ENCODE measurements at regions not wholly inside any gene's neighbourhood (a gene's known extent, or its start where the extent isn't known, plus 50 kb on each side); places are given as distances from the start of the nearest gene placed in this dataset.
"Not testable (repeated sequence)": the region's sequence is repeated elsewhere in the genome, so short reads cannot be mapped to it uniquely, and the experiment has no call there.

DNA sequence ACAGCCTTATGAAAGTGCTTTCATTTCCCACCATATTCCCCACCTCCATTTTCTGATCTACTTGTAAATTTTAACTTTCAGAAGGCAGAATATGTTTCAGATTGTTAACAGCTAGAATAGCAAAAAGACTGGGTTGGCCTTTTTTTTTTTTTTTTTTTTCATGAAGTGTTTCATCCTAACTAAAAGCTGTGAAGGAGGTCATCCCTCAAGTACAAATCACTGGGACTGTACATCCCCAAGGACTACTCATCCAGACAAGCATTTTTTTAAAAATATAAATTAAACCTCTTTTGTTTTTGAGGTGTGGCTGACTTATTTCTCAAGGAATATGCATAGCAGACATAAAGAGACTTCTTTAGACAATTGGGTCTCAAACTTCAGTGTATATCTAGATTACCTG, 542.1 kb upstream of the TUSC1 start:
- no peaks in the 10 kb centered on the region for H3K36me3 ChIP-seq
- TF ChIP-seq, protein P1, sequence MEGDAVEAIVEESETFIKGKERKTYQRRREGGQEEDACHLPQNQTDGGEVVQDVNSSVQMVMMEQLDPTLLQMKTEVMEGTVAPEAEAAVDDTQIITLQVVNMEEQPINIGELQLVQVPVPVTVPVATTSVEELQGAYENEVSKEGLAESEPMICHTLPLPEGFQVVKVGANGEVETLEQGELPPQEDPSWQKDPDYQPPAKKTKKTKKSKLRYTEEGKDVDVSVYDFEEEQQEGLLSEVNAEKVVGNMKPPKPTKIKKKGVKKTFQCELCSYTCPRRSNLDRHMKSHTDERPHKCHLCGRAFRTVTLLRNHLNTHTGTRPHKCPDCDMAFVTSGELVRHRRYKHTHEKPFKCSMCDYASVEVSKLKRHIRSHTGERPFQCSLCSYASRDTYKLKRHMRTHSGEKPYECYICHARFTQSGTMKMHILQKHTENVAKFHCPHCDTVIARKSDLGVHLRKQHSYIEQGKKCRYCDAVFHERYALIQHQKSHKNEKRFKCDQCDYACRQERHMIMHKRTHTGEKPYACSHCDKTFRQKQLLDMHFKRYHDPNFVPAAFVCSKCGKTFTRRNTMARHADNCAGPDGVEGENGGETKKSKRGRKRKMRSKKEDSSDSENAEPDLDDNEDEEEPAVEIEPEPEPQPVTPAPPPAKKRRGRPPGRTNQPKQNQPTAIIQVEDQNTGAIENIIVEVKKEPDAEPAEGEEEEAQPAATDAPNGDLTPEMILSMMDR (IDR thresholded peaks at IDR 0.05), result no peak
- H3K9me3 ChIP-seq, result no peaks in the 10 kb centered on the region
- intact Hi-C loops (cut with DNase I; ENCODE audit: low total_unique reads), result no loop called here
- no peak overlapping the region for H3K27ac ChIP-seq
- no peak overlapping the region for H3K4me3 ChIP-seq
- no peak for DNase-seq
- no peaks in the 10 kb centered on the region for H3K27me3 ChIP-seq
- H3K4me1 ChIP-seq, result peaks cover 0 to 11% (median 2%) of the 10 kb centered on the region in 4 donors

DNA sequence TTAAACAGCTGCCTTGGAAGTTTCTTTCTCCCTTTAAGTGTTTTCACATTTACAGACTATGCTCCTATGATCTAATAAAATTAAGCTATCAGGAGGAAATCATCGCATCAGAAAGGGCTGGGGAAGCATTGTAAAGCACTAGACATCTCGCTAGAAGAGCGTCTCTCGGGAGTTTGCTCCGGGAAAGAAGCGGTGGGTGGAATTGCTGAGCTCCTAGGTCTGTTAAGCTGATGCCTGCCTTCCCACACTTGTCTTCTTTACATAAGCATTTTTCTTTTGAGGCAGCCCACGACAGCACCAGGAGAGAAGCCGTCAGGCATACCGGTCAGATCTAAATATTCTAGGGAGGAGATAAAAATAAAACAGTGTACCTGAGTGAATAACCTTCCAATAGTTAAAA, 541.7 kb upstream of the TUSC1 start:
- H3K36me3 ChIP-seq, result no peaks in the 10 kb centered on the region
- TF ChIP-seq, protein P1 (IDR thresholded peaks at IDR 0.05), result no peak
- no peak overlapping the region for H3K4me3 ChIP-seq
- no peaks in the 10 kb centered on the region for H3K27me3 ChIP-seq
- peaks cover 0 to 7% (median 2%) of the 10 kb centered on the region in 4 donors for H3K4me1 ChIP-seq
- DNase-seq, result no peak
- no peak overlapping the region for H3K27ac ChIP-seq
- intact Hi-C loops (cut with DNase I; ENCODE audit: low total_unique reads), result no loop called here
- H3K9me3 ChIP-seq, result no peaks in the 10 kb centered on the region

DNA sequence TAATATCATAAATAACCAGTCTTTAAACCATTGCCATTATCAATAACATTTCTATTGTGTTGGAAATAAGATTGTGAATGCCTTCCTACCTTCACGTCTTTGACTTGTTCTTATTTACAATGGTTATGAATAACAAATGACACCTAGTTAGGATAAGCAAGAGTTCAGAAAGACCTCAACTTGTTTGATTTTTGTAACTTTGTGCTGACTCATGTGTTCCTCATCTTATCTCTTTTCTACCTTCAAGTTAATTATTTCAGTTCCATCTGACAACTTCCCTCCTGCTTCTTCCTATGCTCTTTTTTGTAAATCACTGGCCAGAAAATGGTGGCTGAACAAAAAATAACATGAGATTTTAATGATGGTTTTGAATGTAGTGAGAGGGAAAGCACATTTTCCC, 538.5 kb upstream of the TUSC1 start:
- no peaks in the 10 kb centered on the region for H3K27me3 ChIP-seq
- DNase-seq, result no peak
- intact Hi-C loops (cut with DNase I; ENCODE audit: low total_unique reads), result no loop called here
- H3K36me3 ChIP-seq, result no peaks in the 10 kb centered on the region
- no peaks in the 10 kb centered on the region for H3K9me3 ChIP-seq
- no peak overlapping the region for H3K4me3 ChIP-seq
- TF ChIP-seq, protein P1 (IDR thresholded peaks at IDR 0.05), result no peak
- peaks cover 0 to 4% (median 0%) of the 10 kb centered on the region in 4 donors for H3K4me1 ChIP-seq
- no peak overlapping the region for H3K27ac ChIP-seq

DNA sequence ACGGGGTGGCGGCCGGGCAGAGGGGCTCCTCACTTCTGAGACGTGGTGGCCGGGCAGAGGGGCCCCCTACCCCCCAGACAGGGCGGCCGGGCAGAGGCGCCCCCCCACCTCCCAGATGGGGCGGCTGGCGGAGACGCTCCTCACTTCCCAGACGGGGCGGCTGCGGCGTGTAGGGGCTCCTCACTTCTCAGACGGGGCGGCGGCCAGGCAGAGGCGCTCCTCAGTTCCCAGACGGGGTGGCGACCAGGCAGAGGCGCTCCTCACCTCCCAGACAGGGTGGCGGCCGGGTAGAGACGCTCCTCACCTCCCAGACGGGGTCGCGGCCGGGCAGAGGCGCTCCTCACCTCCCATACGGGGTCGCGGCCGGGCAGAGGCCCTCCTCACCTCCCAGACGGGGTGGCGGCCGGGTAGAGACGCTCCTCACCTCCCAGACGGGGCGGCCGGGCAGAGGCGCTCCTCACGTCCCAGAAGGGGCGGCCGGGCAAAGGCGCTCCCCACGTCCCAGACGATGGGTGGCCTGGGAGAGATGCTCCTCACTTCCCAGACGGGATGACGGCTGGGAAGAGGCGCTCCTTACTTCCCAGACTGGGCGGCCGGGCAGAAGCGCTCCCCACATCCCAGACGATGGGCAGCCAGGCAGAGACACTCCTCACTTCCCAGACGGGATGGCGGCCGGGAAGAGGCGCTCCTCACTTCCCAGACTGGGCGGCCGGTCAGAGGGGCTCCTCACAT, 536.6 kb upstream of the TUSC1 start:
- DNase-seq; H3K27ac ChIP-seq; H3K36me3 ChIP-seq; H3K27me3 ChIP-seq; H3K4me3 ChIP-seq; intact Hi-C loops (cut with DNase I; ENCODE audit: low total_unique reads); H3K9me3 ChIP-seq: not testable (repeated sequence)
- H3K4me1 ChIP-seq, result peaks cover 0 to 12% (median under 1%) of the 10 kb centered on the region in 4 donors

DNA sequence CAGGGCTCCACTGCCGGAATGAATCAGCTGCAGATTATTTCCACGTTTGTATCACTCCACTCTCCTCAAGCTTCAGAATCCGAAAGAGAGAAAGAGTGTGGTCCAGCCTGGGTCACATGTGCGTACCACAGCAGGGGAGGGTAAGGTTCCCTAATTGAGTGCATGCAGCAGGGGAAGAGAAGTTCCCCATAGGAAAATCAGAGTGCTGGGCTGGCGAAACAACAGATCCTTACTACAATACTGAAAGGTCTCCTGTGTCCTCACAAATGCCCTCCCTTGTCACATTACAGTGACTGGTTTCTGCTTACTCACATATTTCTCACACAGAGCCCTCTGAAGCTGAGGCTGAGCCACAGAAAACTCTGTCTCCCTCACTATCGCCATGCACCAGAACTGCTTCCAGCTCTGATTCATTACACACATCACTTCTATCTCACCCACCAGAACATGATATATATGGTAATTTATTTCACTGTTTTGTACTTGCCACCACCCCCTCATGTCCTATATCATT, 532.2 kb upstream of the TUSC1 start:
- peaks cover 0 to 12% (median 0%) of the 10 kb centered on the region in 4 donors for H3K4me1 ChIP-seq
- intact Hi-C loops (cut with DNase I; ENCODE audit: low total_unique reads), result no loop called here
- peak overlapping the region; percentile 13 to 35 for H3K4me3 ChIP-seq
- TF ChIP-seq, protein P1 (IDR thresholded peaks at IDR 0.05), result no peak
- H3K27me3 ChIP-seq, result no peaks in the 10 kb centered on the region
- peak in 1 of 2 donors; percentile 27 for DNase-seq
- no peaks in the 10 kb centered on the region for H3K9me3 ChIP-seq
- H3K27ac ChIP-seq, result peak overlapping the region; percentile 32 to 44
- no peaks in the 10 kb centered on the region for H3K36me3 ChIP-seq

DNA sequence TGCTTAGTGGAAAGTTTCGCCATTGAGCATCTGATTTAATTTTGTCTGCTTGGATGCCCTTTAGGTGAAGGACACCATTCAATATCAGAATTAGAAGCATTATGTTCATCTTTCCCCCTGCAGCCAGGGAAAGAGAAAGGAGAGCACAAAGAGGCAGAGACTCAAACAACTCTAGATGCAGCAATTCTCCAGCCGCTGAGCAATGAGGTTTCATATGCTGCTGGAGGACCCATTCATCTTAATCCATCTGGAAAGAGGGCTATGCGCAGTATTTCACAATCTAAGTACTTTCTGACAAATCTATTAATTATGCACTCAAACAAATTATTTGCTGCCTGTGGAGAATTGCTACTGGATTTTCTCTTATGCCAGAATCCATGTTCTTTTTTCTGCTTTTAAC, 527.0 kb upstream of the TUSC1 start:
- H3K27me3 ChIP-seq, result no peaks in the 10 kb centered on the region
- no peak for DNase-seq
- no peaks in the 10 kb centered on the region for H3K9me3 ChIP-seq
- no peaks in the 10 kb centered on the region for H3K36me3 ChIP-seq
- TF ChIP-seq, protein P1 (IDR thresholded peaks at IDR 0.05), result no peak
- no peak overlapping the region for H3K27ac ChIP-seq
- H3K4me1 ChIP-seq, result peaks cover 0 to 2% (median 0%) of the 10 kb centered on the region in 4 donors
- intact Hi-C loops (cut with DNase I; ENCODE audit: low total_unique reads), result no loop called here
- no peak overlapping the region for H3K4me3 ChIP-seq
